K562 (cell line): ENCODE measurements at regions not wholly inside any gene's neighbourhood (a gene's known extent, or its start where the extent isn't known, plus 50 kb on each side); places are given as distances from the start of the nearest gene placed in this dataset.

Source experiments
- BRCA1 ChIP-seq, 2 experiments: fragments of 450-650 bp in 1 of 2; sonication (generic) in 1 of 2; formaldehyde crosslinking in 1 of 2; IDR thresholded peaks; 2 replicates each; pipeline versions ENCODE4 v1.5.0 to v1.6.1; 2017 to 2020; ENCODE audit warnings: mild to moderate bottlenecking in 1 of 2, missing genetic modification reagents in 1 of 2
- MYC ChIP-seq, 2 experiments: fragments of 250-450 bp in 1 of 2; sonication (Bioruptor Pico) in 1 of 2; IDR thresholded peaks; 2 replicates each; pipeline versions ENCODE4 v1.5.1 to v1.6.1; 2012 to 2021; ENCODE audit warnings: low read depth in 2 of 2, borderline replicate concordance in 1 of 2, improper control_type of control experiment in 1 of 2, low read length in 1 of 2, mild to moderate bottlenecking in 1 of 2, moderate library complexity in 1 of 2
- NFIC ChIP-seq: fragments of 450-650 bp; IDR thresholded peaks from 2 replicates; pipeline ENCODE4 v1.6.1; 2017; ENCODE audit warnings: mild to moderate bottlenecking, inconsistent platforms
- PCBP1 ChIP-seq: fragments of 200-400 bp; formaldehyde crosslinking; IDR thresholded peaks from 2 replicates; pipeline ENCODE4 v1.6.1; 2018; ENCODE audit warnings: mild to moderate bottlenecking, low read depth, low read length; ENCODE audit not compliant: poor library complexity, severe bottlenecking
- TAF1 ChIP-seq: IDR thresholded peaks from 2 replicates; pipeline ENCODE4 v1.6.1; 2011; ENCODE audit warnings: mild to moderate bottlenecking, low read length, moderate library complexity; ENCODE audit not compliant: insufficient read depth, control insufficient read depth, severe bottlenecking; ENCODE audit errors: extremely low read depth
- ZBTB11 ChIP-seq, 3 experiments: fragments of 200-800 bp in 1 of 3; fragments of 250-450 bp in 1 of 3; fragments of 450-650 bp in 1 of 3; sonication (Bioruptor Pico) in 1 of 3; sonication (Bioruptor generic) in 1 of 3; formaldehyde crosslinking in 1 of 3; IDR thresholded peaks; 2 replicates each; pipeline versions ENCODE4 v1.6.1 to v1.8.0; 2016 to 2022; ENCODE audit warnings: mild to moderate bottlenecking in 2 of 3, missing genetic modification characterization in 2 of 3, missing compliant biosample characterization in 1 of 3, moderate library complexity in 1 of 3
- ZNF232 ChIP-seq: sonication (generic); formaldehyde crosslinking; IDR thresholded peaks from 2 replicates; pipeline ENCODE4 v1.8.0; 2022; ENCODE audit warnings: mild to moderate bottlenecking, missing genetic modification reagents

GRCh38 chr13:97116754-97117153 is 105.4 kb upstream of the MBNL2 start:
- TF ChIP-seq ZNF232 (CRISPR knock-in tag) (no peak), ZBTB11 (CRISPR knock-in tag; IDR thresholded peaks at IDR 0.05) (no peak), BRCA1 (IDR thresholded peaks at IDR 0.05) (no peak), BRCA1 (CRISPR knock-in tag; IDR thresholded peaks at IDR 0.05) (no peak), MYC (IDR thresholded peaks at IDR 0.05; ENCODE audit: low read depth, low read length) (no peak), MYC (CRISPR knock-in tag; IDR thresholded peaks at IDR 0.05; ENCODE audit: borderline replicate concordance, low read depth) (no peak), NFIC (no peak), PCBP1 (no peak), TAF1 (no peak)
